ENCODE measurements at regions not wholly inside any gene's neighbourhood (a gene's known extent, or its start where the extent isn't known, plus 50 kb on each side); places are given as distances from the start of the nearest gene placed in this dataset.

- TF ChIP-seq, protein P1, sequence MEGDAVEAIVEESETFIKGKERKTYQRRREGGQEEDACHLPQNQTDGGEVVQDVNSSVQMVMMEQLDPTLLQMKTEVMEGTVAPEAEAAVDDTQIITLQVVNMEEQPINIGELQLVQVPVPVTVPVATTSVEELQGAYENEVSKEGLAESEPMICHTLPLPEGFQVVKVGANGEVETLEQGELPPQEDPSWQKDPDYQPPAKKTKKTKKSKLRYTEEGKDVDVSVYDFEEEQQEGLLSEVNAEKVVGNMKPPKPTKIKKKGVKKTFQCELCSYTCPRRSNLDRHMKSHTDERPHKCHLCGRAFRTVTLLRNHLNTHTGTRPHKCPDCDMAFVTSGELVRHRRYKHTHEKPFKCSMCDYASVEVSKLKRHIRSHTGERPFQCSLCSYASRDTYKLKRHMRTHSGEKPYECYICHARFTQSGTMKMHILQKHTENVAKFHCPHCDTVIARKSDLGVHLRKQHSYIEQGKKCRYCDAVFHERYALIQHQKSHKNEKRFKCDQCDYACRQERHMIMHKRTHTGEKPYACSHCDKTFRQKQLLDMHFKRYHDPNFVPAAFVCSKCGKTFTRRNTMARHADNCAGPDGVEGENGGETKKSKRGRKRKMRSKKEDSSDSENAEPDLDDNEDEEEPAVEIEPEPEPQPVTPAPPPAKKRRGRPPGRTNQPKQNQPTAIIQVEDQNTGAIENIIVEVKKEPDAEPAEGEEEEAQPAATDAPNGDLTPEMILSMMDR (IDR thresholded peaks at IDR 0.05): no peak
- TF ChIP-seq POLR2A (IDR thresholded peaks at IDR 0.05): no peak
Measured at GRCh38 chr18:61750840-61751668, 141.8 kb downstream of the RNF152 start.
